ENCODE measurements at regions not wholly inside any gene's neighbourhood (a gene's known extent, or its start where the extent isn't known, plus 50 kb on each side); places are given as distances from the start of the nearest gene placed in this dataset.

DNA sequence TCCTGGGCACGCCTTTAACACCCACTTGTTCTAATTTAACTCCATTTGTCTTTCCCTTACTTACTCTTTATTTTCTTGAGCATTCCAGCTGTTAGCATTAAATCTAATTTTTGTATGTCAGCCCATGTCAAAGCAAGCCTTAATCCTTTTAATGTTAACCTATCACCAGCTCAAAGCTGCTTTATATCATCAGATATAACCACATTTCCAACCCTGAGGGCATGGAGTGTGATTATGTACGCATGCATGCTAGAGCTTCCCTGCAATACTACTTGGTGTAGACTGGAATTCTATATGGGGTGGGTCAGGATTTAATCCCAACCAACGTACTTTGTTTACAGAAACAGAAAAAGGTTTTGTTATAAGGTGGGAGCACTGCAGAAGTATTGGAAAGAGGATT, 139.4 kb upstream of the HMGN3 start:
- TF ChIP-seq, protein P1, sequence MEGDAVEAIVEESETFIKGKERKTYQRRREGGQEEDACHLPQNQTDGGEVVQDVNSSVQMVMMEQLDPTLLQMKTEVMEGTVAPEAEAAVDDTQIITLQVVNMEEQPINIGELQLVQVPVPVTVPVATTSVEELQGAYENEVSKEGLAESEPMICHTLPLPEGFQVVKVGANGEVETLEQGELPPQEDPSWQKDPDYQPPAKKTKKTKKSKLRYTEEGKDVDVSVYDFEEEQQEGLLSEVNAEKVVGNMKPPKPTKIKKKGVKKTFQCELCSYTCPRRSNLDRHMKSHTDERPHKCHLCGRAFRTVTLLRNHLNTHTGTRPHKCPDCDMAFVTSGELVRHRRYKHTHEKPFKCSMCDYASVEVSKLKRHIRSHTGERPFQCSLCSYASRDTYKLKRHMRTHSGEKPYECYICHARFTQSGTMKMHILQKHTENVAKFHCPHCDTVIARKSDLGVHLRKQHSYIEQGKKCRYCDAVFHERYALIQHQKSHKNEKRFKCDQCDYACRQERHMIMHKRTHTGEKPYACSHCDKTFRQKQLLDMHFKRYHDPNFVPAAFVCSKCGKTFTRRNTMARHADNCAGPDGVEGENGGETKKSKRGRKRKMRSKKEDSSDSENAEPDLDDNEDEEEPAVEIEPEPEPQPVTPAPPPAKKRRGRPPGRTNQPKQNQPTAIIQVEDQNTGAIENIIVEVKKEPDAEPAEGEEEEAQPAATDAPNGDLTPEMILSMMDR (IDR thresholded peaks at IDR 0.05), result no peak
- no peak for TF ChIP-seq POLR2AphosphoS5 (IDR thresholded peaks at IDR 0.05)
- TF ChIP-seq POLR2A (IDR thresholded peaks at IDR 0.05), result no peak

Data from stomach (tissue), 4 donors.